Neuron (in vitro differentiated cells): ENCODE measurements at regions not wholly inside any gene's neighbourhood (a gene's known extent, or its start where the extent isn't known, plus 50 kb on each side); places are given as distances from the start of the nearest gene placed in this dataset.

Source experiments
- H2AFZ ChIP-seq: one replicate; pipeline ENCODE4 v1.6.1; 2013; ENCODE audit warnings: low read depth, mild to moderate bottlenecking, inconsistent platforms, low read length, moderate library complexity
- H3K27me3 ChIP-seq: one replicate; pipeline ENCODE4 v1.6.1; 2013; ENCODE audit warnings: low read length; ENCODE audit not compliant: insufficient read depth
- H3K36me3 ChIP-seq: one replicate; pipeline ENCODE4 v1.6.1; 2013; ENCODE audit warnings: low read length; ENCODE audit not compliant: insufficient read depth
- H3K4me1 ChIP-seq: one replicate; pipeline ENCODE4 v1.6.1; 2013; ENCODE audit warnings: low read length; ENCODE audit not compliant: insufficient read depth
- H3K4me3 ChIP-seq: 2 replicates; pipeline ENCODE4 v1.5.1; 2013; ENCODE audit warnings: mild to moderate bottlenecking, low read length, moderate library complexity
- H3K9me3 ChIP-seq: one replicate; pipeline ENCODE4 v1.6.1; 2013; ENCODE audit warnings: low read length

- no peaks in the 10 kb centered on the region for H3K27me3 ChIP-seq
- no peak overlapping the region for H3K4me3 ChIP-seq
Measured at GRCh38 chr13:89567025-89567424, 1780.5 kb upstream of the MIR17HG start.

DNA sequence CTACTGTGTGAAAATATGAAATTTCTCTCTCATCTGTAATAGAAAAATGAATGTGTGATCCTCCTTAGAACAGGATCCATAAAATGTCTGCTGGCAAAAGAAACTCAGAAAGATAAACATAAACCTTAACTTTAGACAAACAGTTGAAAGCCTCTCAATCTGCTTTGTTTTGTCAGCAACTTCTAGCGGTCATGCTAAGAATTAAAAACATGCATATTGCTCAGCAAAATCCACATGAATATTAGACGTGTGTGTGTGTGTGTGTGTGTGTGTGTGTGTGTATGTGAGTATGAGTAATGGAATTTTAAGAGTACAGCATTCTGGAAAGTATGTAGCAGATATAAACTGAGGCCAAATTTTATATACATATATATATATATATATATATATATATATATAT, 1779.2 kb upstream of the MIR17HG start:
- Histone ChIP-seq H3K4me1 (peaks cover 20% of the 10 kb centered on the region), H3K9me3 (peaks cover 4% of the 10 kb centered on the region), H3K4me3 (no peak overlapping the region), H3K36me3 (no peaks in the 10 kb centered on the region), H2AFZ (no peak overlapping the region), H3K27me3 (no peaks in the 10 kb centered on the region)

More at GRCh38 chr13:89567025-89567424, 1780.5 kb upstream of the MIR17HG start:
- Histone ChIP-seq H3K9me3 (peaks cover 2% of the 10 kb centered on the region), H3K4me1 (peaks cover 20% of the 10 kb centered on the region), H3K36me3 (no peaks in the 10 kb centered on the region), H2AFZ (no peak overlapping the region)

DNA sequence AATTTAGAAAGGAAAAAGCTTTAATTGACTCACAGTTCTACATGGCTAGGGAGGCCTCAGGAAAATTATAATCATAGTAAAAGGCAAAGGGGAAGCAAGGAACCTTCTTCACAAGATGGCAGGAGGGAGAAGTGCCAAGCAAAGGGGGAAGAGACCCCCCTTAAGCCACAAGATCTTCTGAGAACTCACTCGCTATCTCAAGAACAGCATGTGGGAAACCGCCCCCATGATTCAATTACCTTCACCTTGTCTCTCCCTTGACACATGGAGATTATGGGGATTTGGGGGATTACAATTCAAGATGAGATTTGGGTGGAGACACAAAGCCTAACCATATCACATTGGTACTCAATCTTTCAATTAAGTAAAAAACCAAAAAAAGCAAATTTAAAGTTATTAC, 1778.7 kb upstream of the MIR17HG start:
- H3K36me3 ChIP-seq: no peaks in the 10 kb centered on the region
- peaks cover 20% of the 10 kb centered on the region for H3K4me1 ChIP-seq
- peaks cover 4% of the 10 kb centered on the region for H3K9me3 ChIP-seq
- no peaks in the 10 kb centered on the region for H3K27me3 ChIP-seq
- no peak overlapping the region for H2AFZ ChIP-seq
- no peak overlapping the region for H3K4me3 ChIP-seq

GRCh38 chr13:89571676-89572075, 1775.8 kb upstream of the MIR17HG start:
- H2AFZ ChIP-seq: no peak overlapping the region
- H3K27me3 ChIP-seq: no peaks in the 10 kb centered on the region
- H3K36me3 ChIP-seq: no peaks in the 10 kb centered on the region
- peaks cover 2% of the 10 kb centered on the region for H3K4me1 ChIP-seq
- H3K9me3 ChIP-seq: peaks cover 4% of the 10 kb centered on the region
- no peak overlapping the region for H3K4me3 ChIP-seq

GRCh38 chr13:89574077-89574476, 1773.4 kb upstream of the MIR17HG start:
- H3K4me3 ChIP-seq: no peak overlapping the region
- no peaks in the 10 kb centered on the region for H3K27me3 ChIP-seq
- H3K36me3 ChIP-seq: no peaks in the 10 kb centered on the region
- H3K4me1 ChIP-seq: no peaks in the 10 kb centered on the region
- no peak overlapping the region for H2AFZ ChIP-seq
- H3K9me3 ChIP-seq: peaks cover 4% of the 10 kb centered on the region

GRCh38 chr13:89577301-89577700, 1770.2 kb upstream of the MIR17HG start:
- no peak overlapping the region for H3K4me3 ChIP-seq
- H3K4me1 ChIP-seq: no peaks in the 10 kb centered on the region
- H2AFZ ChIP-seq: no peak overlapping the region
- H3K27me3 ChIP-seq: no peaks in the 10 kb centered on the region
- no peaks in the 10 kb centered on the region for H3K9me3 ChIP-seq
- no peaks in the 10 kb centered on the region for H3K36me3 ChIP-seq

DNA sequence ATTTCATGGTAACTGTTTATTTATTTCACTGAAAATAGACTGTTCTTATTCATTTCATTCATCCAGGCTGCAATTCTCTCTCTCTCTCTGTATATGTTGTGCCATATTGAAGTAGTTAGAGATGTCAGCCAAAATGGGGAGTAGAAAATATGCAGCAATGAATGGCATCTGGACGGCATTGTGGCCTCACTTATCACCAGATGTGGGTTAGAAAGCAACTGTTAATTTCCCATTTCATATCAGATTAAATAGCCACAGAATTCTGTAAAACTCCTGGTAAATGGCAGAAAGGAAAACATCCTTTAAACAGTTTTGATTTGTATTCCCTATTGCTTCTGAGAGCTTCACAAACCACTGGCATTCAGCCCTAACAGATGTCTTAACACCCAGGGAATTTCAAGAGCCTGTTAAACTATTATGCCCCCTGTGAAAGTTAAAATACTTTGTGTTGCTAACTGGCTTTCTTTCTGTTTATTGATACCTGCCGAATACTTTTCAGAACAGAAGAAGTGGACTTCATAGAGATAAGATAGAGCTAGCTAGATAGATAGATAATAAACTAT, 1763.3 kb upstream of the MIR17HG start:
- H2AFZ ChIP-seq: peak overlapping the region; percentile 77
- no peaks in the 10 kb centered on the region for H3K36me3 ChIP-seq
- no peaks in the 10 kb centered on the region for H3K9me3 ChIP-seq
- H3K4me3 ChIP-seq: no peak overlapping the region
- H3K27me3 ChIP-seq: no peaks in the 10 kb centered on the region
- H3K4me1 ChIP-seq: no peaks in the 10 kb centered on the region

- no peak overlapping the region for H2AFZ ChIP-seq
- H3K27me3 ChIP-seq: no peaks in the 10 kb centered on the region
- H3K4me3 ChIP-seq: no peak overlapping the region
- no peaks in the 10 kb centered on the region for H3K36me3 ChIP-seq
- peaks cover 4% of the 10 kb centered on the region for H3K9me3 ChIP-seq
- H3K4me1 ChIP-seq: no peaks in the 10 kb centered on the region
Measured at GRCh38 chr13:89602655-89603054, 1744.8 kb upstream of the MIR17HG start.

DNA sequence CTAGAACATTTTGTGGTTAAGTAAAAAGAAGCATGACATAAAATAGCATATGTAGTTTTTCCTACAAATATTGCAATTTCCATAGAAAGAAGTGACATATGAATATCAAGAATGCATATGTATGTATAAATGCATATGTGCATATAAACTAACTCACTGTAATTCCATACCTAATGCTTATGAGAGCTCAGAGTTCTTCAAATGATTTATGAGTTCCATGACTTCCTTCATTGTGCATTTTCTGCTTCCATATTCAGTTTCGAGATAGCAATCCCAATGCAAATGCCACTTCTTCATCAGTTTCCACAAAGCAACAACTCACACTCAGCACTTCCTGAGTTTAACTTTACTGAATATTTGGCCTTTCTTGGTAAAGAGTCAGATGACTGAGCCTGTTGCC, 1744.3 kb upstream of the MIR17HG start:
- Histone ChIP-seq H2AFZ (no peak overlapping the region), H3K4me1 (no peaks in the 10 kb centered on the region), H3K36me3 (no peaks in the 10 kb centered on the region), H3K4me3 (no peak overlapping the region), H3K27me3 (no peaks in the 10 kb centered on the region), H3K9me3 (peaks cover 4% of the 10 kb centered on the region)

DNA sequence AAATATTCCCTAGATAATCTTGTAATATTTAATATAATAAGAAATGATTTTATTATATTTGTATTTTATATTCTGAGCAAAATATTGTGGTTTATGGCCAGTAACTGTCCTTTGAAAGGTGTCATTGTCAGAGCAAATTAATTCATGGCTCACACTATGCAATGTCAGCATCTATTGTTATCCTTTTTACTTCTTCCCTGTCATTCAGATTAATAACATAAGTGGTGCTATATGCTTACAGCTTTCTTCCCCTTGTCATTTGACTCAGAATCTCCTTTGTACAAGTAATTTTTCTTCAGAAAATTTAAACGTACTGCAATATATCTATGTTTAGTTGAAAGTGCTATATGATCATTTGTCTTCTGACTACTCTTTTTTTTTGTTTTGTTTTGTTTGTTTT, 1738.2 kb upstream of the MIR17HG start:
- Histone ChIP-seq H3K27me3 (no peaks in the 10 kb centered on the region), H2AFZ (no peak overlapping the region), H3K36me3 (no peaks in the 10 kb centered on the region), H3K4me1 (peaks cover 2% of the 10 kb centered on the region), H3K4me3 (no peak overlapping the region), H3K9me3 (peaks cover 5% of the 10 kb centered on the region)

- peaks cover 5% of the 10 kb centered on the region for H3K9me3 ChIP-seq
- H3K36me3 ChIP-seq: no peaks in the 10 kb centered on the region
- H3K4me3 ChIP-seq: no peak overlapping the region
- peaks cover 2% of the 10 kb centered on the region for H3K4me1 ChIP-seq
- H3K27me3 ChIP-seq: no peaks in the 10 kb centered on the region
- no peak overlapping the region for H2AFZ ChIP-seq
Measured at GRCh38 chr13:89610331-89610730, 1737.2 kb upstream of the MIR17HG start.

- Histone ChIP-seq H3K27me3 (no peaks in the 10 kb centered on the region), H3K36me3 (no peaks in the 10 kb centered on the region), H3K4me1 (peaks cover 2% of the 10 kb centered on the region), H2AFZ (no peak overlapping the region), H3K9me3 (peaks cover 5% of the 10 kb centered on the region), H3K4me3 (no peak overlapping the region)
Measured at GRCh38 chr13:89610881-89611280, 1736.6 kb upstream of the MIR17HG start.

DNA sequence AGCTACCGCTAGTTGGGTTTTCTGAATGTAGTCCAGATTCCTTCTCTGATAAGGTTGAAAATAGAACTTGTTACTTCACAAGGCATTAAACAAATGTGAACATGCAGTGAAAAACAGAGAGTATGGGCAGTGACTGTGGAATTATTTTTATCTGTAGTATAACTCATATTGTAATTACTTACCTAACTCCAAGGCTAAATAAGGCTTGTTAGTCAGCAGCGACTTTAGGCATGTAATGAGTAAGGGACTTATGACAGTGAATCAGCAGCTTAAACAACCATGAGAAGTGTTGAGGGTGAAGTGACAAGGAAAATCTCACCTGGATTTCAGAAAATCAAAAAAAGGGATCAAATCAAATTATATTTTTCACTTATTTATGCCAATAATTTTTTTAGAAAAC, 1719.5 kb upstream of the MIR17HG start:
- no peaks in the 10 kb centered on the region for H3K4me1 ChIP-seq
- H3K4me3 ChIP-seq: no peak overlapping the region
- H3K36me3 ChIP-seq: no peaks in the 10 kb centered on the region
- no peak overlapping the region for H2AFZ ChIP-seq
- no peaks in the 10 kb centered on the region for H3K27me3 ChIP-seq
- H3K9me3 ChIP-seq: no peaks in the 10 kb centered on the region

DNA sequence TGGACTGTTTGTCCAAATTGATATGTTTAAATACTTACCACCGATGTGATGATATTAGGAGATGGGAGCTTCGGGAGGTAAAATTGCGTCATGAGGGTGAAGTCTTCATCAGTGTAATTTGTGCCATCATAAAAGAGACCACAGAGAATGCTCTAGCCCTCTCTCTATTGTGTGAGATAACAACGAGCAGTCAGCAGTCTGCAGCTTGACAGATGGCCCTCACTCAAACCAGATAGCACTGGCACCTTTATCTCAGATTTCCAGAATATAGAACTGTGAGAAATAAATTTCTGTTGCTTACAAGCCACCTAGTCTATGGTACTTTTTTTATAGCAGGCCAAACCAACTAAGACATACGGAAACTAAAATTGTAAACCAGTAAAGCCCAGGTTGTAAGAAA, 1718.9 kb upstream of the MIR17HG start:
- H3K4me1 ChIP-seq: no peaks in the 10 kb centered on the region
- H3K9me3 ChIP-seq: no peaks in the 10 kb centered on the region
- H3K27me3 ChIP-seq: no peaks in the 10 kb centered on the region
- H3K36me3 ChIP-seq: no peaks in the 10 kb centered on the region
- H2AFZ ChIP-seq: no peak overlapping the region
- no peak overlapping the region for H3K4me3 ChIP-seq
